ENCODE measurements at regions not wholly inside any gene's neighbourhood (a gene's known extent, or its start where the extent isn't known, plus 50 kb on each side); places are given as distances from the start of the nearest gene placed in this dataset.

DNA sequence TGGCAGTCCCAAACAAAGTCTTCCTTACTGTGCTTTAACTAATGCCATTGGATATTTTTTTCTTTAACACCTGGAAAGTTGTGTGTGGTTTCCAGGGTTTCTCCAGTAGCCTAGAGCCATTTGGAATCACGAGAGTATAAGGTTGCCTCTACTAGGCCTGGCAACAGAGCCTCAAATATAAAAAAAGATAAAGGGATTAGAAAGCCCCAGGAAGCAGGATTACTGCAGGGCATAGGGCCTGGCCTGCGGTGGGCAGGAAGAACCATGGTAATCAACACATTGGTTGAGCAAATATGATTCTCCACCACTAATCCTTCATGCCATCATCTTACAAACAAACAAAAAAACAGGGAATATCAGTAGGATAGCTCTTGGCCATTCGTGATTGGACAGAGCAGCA is 177.8 kb upstream of the GGTLC1 start:
- no peaks in the 10 kb centered on the region for H3K4me1 ChIP-seq (replicated peaks in 1 of 2; ENCODE audit: control insufficient read depth in 2 of 2, insufficient read depth in 2 of 2, low read length in 2 of 2)
- ChIA-PET POLR2A (interaction anchor here (0.6 kb wide), 1 partner anchor 10 kb away, joined by 3 read pairs; no protein-coding TSS in a partner anchor), CTCF (ENCODE audit: low intra/inter-chr PET ratio) (no interaction called here)
- H3K9me1 ChIP-seq (ENCODE audit: control insufficient read depth, insufficient read depth, low read length): no peaks in the 10 kb centered on the region
- no peaks in the 10 kb centered on the region for H3K27me3 ChIP-seq (ENCODE audit: control insufficient read depth in 2 of 2, insufficient read depth in 2 of 2, low read length in 2 of 2)
- H3K27ac ChIP-seq (ENCODE audit: extremely low read depth, low read depth, low read length): no peak overlapping the region
- no peaks in the 10 kb centered on the region for H4K20me1 ChIP-seq (replicated peaks; ENCODE audit: control insufficient read depth, insufficient read depth, low read length)
- no peak for ATAC-seq
- no peak for DNase-seq (ENCODE audit: extremely low read depth in 1 of 4, low spot score in 3 of 4)
- H3K9ac ChIP-seq (ENCODE audit: insufficient read depth in 1 of 2, low read depth in 2 of 2, low read length in 2 of 2): no peak overlapping the region
- H2AFZ ChIP-seq (ENCODE audit: low read depth, low read length): no peak overlapping the region
- BruUV-seq (replicated peaks): no TSS peak
- FAIRE-seq: no peak
- intact Hi-C loops (cut with micrococcal nuclease) (loop anchor here (10.0 kb wide), 1 partner anchor 748 kb away; no protein-coding TSS in a partner anchor), in situ Hi-C loops (cut with MboI) (loop anchor here (25.0 kb wide), 1 partner anchor 746 kb away; no protein-coding TSS in a partner anchor)
- H3K4me3 ChIP-seq: no peak overlapping the region
- 6% methylated on average over 3 of the region's 3 CpGs for WGBS (ENCODE audit: insufficient coverage, low coverage, missing lambda C conversion rate)
- no peak overlapping the region for H3K4me2 ChIP-seq (ENCODE audit: insufficient read depth, low read length)
- H3K79me2 ChIP-seq (ENCODE audit: control insufficient read depth, insufficient read depth, low read length): no peaks in the 10 kb centered on the region
- H3K9me3 ChIP-seq (replicated peaks; ENCODE audit: control insufficient read depth, insufficient read depth, low read depth, low read length): no peaks in the 10 kb centered on the region
- TF ChIP-seq ZNF121 (CRISPR knock-in tag; conservative IDR thresholded peaks at IDR 0.05) (no peak), SFPQ (IDR thresholded peaks at IDR 0.05; ENCODE audit: low read depth, low read length) (no peak)
- no peaks in the 10 kb centered on the region for H3K36me3 ChIP-seq (ENCODE audit: control insufficient read depth, insufficient read depth, low read length)

DNA sequence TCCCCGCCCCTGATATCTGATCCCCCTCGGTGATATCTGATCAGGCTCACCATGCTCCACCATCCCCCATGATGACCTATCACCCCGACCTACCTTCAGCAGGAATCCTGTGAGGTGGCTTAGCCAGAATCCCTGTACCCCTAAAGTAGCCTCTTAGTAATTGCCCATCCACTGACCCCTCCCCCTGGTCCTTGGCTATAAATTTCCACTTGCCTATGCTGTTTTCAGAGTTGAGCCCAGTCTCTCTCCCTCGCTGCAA is 177.5 kb upstream of the GGTLC1 start:
- H3K9me1 ChIP-seq (ENCODE audit: control insufficient read depth, insufficient read depth, low read length): no peaks in the 10 kb centered on the region
- no peaks in the 10 kb centered on the region for H3K36me3 ChIP-seq (ENCODE audit: control insufficient read depth, insufficient read depth, low read length)
- in situ Hi-C loops (cut with MboI) (loop anchor here (25.0 kb wide), 1 partner anchor 746 kb away; no protein-coding TSS in a partner anchor), intact Hi-C loops (cut with micrococcal nuclease) (loop anchor here (10.0 kb wide), 1 partner anchor 749 kb away; no protein-coding TSS in a partner anchor)
- no peaks in the 10 kb centered on the region for H4K20me1 ChIP-seq (replicated peaks; ENCODE audit: control insufficient read depth, insufficient read depth, low read length)
- ChIA-PET POLR2A (no interaction called here), CTCF (ENCODE audit: low intra/inter-chr PET ratio) (no interaction called here)
- no peaks in the 10 kb centered on the region for H3K4me1 ChIP-seq (replicated peaks in 1 of 2; ENCODE audit: control insufficient read depth in 2 of 2, insufficient read depth in 2 of 2, low read length in 2 of 2)
- FAIRE-seq (no peak), ATAC-seq (no peak), DNase-seq (ENCODE audit: extremely low read depth in 1 of 4, low spot score in 3 of 4) (no peak)
- no peak overlapping the region for H3K9ac ChIP-seq (ENCODE audit: insufficient read depth in 1 of 2, low read depth in 2 of 2, low read length in 2 of 2)
- H2AFZ ChIP-seq (ENCODE audit: low read depth, low read length): no peak overlapping the region
- BruUV-seq (replicated peaks): no TSS peak
- H3K79me2 ChIP-seq (ENCODE audit: control insufficient read depth, insufficient read depth, low read length): no peaks in the 10 kb centered on the region
- WGBS (ENCODE audit: insufficient coverage, low coverage, missing lambda C conversion rate): 0% methylated on average over 3 of the region's 4 CpGs
- no peak overlapping the region for H3K4me3 ChIP-seq
- H3K4me2 ChIP-seq (ENCODE audit: insufficient read depth, low read length): no peak overlapping the region
- no peak overlapping the region for H3K27ac ChIP-seq (ENCODE audit: extremely low read depth, low read depth, low read length)
- H3K27me3 ChIP-seq (ENCODE audit: control insufficient read depth in 2 of 2, insufficient read depth in 2 of 2, low read length in 2 of 2): no peaks in the 10 kb centered on the region
- no peaks in the 10 kb centered on the region for H3K9me3 ChIP-seq (replicated peaks; ENCODE audit: control insufficient read depth, insufficient read depth, low read depth, low read length)
- no peak for TF ChIP-seq TBL1XR1 (IDR thresholded peaks at IDR 0.05; ENCODE audit: low read length in 2 of 2)
- no peak for TF ChIP-seq FOXJ3 (CRISPR knock-in tag; IDR thresholded peaks at IDR 0.05)
- TF ChIP-seq, protein P1, sequence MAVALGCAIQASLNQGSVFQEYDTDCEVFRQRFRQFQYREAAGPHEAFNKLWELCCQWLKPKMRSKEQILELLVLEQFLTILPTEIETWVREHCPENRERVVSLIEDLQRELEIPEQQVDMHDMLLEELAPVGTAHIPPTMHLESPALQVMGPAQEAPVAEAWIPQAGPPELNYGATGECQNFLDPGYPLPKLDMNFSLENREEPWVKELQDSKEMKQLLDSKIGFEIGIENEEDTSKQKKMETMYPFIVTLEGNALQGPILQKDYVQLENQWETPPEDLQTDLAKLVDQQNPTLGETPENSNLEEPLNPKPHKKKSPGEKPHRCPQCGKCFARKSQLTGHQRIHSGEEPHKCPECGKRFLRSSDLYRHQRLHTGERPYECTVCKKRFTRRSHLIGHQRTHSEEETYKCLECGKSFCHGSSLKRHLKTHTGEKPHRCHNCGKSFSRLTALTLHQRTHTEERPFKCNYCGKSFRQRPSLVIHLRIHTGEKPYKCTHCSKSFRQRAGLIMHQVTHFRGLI (CRISPR knock-in tag; IDR thresholded peaks at IDR 0.05): no peak
- TF ChIP-seq ZBTB8A (IDR thresholded peaks at IDR 0.05; ENCODE audit: partially characterized antibody): no peak
- no peak for TF ChIP-seq ESRRB (CRISPR knock-in tag; IDR thresholded peaks at IDR 0.05; ENCODE audit: borderline replicate concordance)
- TF ChIP-seq CBX5 (IDR thresholded peaks at IDR 0.05; ENCODE audit: borderline replicate concordance, low read depth): no peak
- TF ChIP-seq SRF (CRISPR knock-in tag; IDR thresholded peaks at IDR 0.05): no peak
- no peak for TF ChIP-seq ZBTB7A (IDR thresholded peaks at IDR 0.05; ENCODE audit: borderline replicate concordance, control insufficient read depth, low read depth, low read length)
- TF ChIP-seq ZNF436 (CRISPR knock-in tag; IDR thresholded peaks at IDR 0.05): no peak
- TF ChIP-seq MEF2D (tag; conservative IDR thresholded peaks at IDR 0.05; ENCODE audit: low read depth): no peak
- no peak for TF ChIP-seq ZFP30 (CRISPR knock-in tag; IDR thresholded peaks at IDR 0.05; ENCODE audit: borderline replicate concordance)
- no peak for TF ChIP-seq SMAD4 (CRISPR knock-in tag; conservative IDR thresholded peaks at IDR 0.05)
- no peak for TF ChIP-seq SMARCA4 (IDR thresholded peaks at IDR 0.05)

All from K562 (cell line).